ENCODE measurements at regions not wholly inside any gene's neighbourhood (a gene's known extent, or its start where the extent isn't known, plus 50 kb on each side); places are given as distances from the start of the nearest gene placed in this dataset.
"Not testable (repeated sequence)": the region's sequence is repeated elsewhere in the genome, so short reads cannot be mapped to it uniquely, and the experiment has no call there.

DNA sequence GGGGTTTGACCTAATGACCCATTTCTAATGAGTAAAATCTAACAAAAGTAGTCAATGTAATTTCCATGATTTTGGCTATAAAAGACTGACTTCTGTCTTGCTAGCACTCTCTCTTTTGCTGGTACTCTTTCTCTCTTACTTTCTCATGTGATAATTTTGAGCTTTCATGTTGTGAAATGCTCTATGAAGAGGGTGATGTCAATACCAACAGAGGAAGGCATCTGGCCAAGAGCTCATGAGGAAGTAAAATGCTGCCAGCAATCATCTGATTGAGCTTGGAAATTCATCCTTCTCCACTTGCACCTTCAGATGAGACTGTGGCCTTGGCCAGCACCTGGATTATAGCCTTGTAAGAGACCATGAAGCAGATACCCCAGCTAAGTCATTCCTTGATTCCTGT is 347.7 kb downstream of the HS3ST1 start:
- Mint-ChIP-seq H3K4me1 (no peaks in the 10 kb centered on the region), H3K4me3 (no peak overlapping the region), H3K36me3 (no peaks in the 10 kb centered on the region), H3K9me3 (peaks cover 2% of the 10 kb centered on the region), H3K27ac (no peak overlapping the region), H3K27me3 (no peaks in the 10 kb centered on the region)
- DNase-seq = no peak

DNA sequence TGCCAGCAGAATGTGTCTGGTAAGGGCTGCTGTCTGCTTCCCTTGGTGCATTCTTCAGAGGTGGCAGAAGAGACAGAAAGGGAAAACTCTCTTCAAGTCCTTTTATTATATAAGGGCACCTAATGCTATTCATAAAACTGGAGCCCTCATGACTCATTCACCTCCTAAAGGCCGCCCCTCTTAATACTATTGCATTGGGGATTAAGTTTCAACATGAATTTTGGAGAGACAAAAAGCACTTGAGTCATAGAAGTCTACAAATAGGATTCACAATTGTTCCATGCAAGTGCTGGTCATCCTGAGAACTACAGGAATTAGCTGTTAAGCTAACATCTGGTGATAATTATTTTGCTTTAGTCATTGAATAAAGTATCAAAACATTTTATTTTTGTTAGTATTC is 349.5 kb downstream of the HS3ST1 start:
- Mint-ChIP-seq H3K27ac (no peak overlapping the region), H3K9me3 (peaks cover 2% of the 10 kb centered on the region), H3K4me3 (no peak overlapping the region), H3K27me3 (no peaks in the 10 kb centered on the region), H3K4me1 (no peaks in the 10 kb centered on the region), H3K36me3 (no peaks in the 10 kb centered on the region)
- DNase-seq = no peak

DNA sequence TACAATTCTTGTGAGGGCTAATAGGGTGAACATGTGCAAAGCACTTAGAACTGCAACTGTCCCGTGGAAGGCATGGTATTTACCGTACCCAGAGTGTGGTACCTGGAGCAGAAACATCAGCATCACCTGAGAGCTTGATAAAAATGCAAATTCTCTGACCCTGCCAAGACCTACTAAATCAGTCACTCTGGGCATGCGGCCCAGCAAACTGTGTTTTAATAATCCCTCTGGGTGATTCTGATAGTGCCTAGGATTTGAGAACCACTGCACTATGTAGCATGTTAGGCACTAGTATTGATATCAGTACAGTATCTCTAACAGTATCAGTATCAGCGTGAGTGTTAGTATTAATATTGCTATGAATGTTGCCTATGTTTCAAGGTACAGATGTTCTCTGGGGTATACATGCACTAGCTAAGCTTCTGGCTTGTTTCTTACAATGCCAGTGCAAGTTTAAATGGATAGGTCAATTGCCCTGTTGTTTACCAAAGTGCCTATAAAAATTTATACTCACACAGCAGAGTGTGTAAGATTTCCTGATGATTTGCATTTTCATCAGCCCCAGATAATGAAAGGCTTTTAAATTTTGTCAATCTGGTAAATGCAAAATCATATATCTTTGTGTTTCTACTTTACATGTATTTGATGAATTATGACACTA is 354.0 kb downstream of the HS3ST1 start:
- Mint-ChIP-seq H3K9me3 (no peaks in the 10 kb centered on the region), H3K4me1 (no peaks in the 10 kb centered on the region), H3K27ac (no peak overlapping the region), H3K27me3 (peaks cover 8% of the 10 kb centered on the region), H3K4me3 (no peak overlapping the region), H3K36me3 (no peaks in the 10 kb centered on the region)
- no peak for DNase-seq

DNA sequence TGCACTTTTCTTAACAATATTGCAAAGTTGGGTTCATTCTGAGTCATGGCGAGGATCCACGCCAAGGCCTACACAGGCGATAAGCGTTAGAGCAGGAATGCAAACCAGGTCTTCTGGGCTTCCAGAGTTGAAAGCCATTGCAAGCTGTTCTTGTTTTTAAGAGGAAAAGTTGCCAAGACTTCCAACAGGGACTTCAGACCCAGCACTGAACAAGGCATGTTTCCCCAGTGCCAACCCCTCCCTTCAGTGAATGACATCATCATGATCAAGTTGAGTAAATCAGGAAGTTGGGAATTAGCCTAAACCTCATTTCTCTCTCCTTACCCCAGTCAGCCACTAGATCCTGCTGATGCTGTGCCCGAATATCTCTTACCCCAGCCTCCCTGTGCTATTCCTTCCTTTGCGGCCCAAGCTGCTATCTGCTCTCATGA is 355.1 kb downstream of the HS3ST1 start:
- Mint-ChIP-seq H3K4me3 (no peak overlapping the region), H3K36me3 (no peaks in the 10 kb centered on the region), H3K9me3 (no peaks in the 10 kb centered on the region), H3K4me1 (no peaks in the 10 kb centered on the region), H3K27me3 (peaks cover 11% of the 10 kb centered on the region), H3K27ac (no peak overlapping the region)
- no peak for DNase-seq

DNA sequence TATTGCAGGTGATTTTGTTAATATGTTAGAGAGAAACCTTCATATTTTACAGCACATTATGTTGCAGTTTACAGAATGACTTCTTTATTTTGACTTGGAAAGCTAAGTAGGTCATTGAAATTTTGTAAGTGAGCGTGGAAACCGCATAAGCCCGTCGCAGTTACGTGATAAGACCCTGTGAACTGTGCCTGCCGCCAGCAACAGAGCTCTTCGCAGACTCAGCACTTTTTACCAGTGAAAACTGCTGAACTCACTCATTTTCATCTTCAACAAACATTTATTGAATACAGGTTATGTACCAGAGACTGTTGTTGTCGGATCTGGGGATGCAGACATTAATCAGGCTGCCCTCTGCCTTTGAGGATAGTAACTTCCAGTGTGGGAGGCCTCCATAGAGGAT is 355.7 kb downstream of the HS3ST1 start:
- Mint-ChIP-seq H3K9me3 (no peaks in the 10 kb centered on the region), H3K36me3 (no peaks in the 10 kb centered on the region), H3K4me3 (no peak overlapping the region), H3K27ac (no peak overlapping the region), H3K27me3 (peaks cover 12% of the 10 kb centered on the region), H3K4me1 (no peaks in the 10 kb centered on the region)
- no peak for DNase-seq

- no peaks in the 10 kb centered on the region for H3K9me3 Mint-ChIP-seq
- H3K36me3 Mint-ChIP-seq = no peaks in the 10 kb centered on the region
- H3K27me3 Mint-ChIP-seq = peaks cover 12% of the 10 kb centered on the region
- no peak overlapping the region for H3K27ac Mint-ChIP-seq
- H3K4me3 Mint-ChIP-seq = no peak overlapping the region
- DNase-seq = no peak
- H3K4me1 Mint-ChIP-seq = no peaks in the 10 kb centered on the region
These were observed 356.2 kb downstream of the HS3ST1 start for GRCh38 chr4:11072463-11072862.

DNA sequence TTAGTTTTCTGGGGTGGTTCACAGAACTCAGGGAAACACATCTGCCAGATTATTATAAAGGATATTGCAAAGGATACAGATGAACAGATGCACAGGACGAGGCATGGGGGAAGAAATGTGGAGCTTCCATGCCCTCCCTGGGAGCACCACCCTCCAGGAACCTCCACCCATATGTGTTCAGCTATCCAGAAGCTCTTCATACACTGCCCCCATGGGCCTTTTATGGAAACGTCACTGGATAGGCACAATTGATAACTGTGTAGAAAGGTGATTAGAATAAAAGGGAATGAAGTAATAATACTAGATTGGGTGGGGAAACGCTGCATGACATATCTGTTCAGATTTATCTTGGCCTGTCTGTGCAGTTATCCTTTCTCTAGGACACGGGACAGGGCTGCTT is 357.9 kb downstream of the HS3ST1 start:
- no peaks in the 10 kb centered on the region for H3K9me3 Mint-ChIP-seq
- no peak overlapping the region for H3K27ac Mint-ChIP-seq
- no peaks in the 10 kb centered on the region for H3K4me1 Mint-ChIP-seq
- H3K4me3 Mint-ChIP-seq = no peak overlapping the region
- H3K27me3 Mint-ChIP-seq = peaks cover 12% of the 10 kb centered on the region
- no peak for DNase-seq
- no peaks in the 10 kb centered on the region for H3K36me3 Mint-ChIP-seq

GRCh38 chr4:11069581-11070211 is 359.0 kb downstream of the HS3ST1 start:
- H3K9me3 Mint-ChIP-seq = no peaks in the 10 kb centered on the region
- no peaks in the 10 kb centered on the region for H3K36me3 Mint-ChIP-seq
- no peak for DNase-seq
- H3K4me1 Mint-ChIP-seq = no peaks in the 10 kb centered on the region
- no peak overlapping the region for H3K27ac Mint-ChIP-seq
- peaks cover 12% of the 10 kb centered on the region for H3K27me3 Mint-ChIP-seq
- no peak overlapping the region for H3K4me3 Mint-ChIP-seq

GRCh38 chr4:11069083-11069482 is 359.6 kb downstream of the HS3ST1 start:
- H3K4me3 Mint-ChIP-seq = no peak overlapping the region

DNA sequence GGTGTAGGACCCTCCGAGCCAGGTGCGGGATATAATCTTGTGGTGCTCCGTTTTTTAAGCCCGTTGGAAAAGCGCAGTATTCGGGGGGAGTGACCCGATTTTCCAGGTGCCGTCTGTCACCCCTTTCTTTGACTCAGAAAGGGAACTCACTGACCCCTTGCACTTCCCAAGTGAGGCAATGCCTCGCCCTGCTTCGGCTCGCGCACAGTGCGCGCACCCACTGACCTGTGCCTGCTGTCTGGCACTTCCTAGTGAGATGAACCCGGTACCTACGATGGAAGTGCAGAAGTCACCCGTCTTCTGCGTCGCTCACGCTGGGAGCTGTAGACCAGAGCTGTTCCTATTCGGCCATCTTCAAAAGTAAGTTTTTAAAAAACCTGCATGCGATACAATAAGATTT is 362.1 kb downstream of the HS3ST1 start:
- H3K4me3 Mint-ChIP-seq, DNase-seq, H3K4me1 Mint-ChIP-seq, H3K36me3 Mint-ChIP-seq, H3K9me3 Mint-ChIP-seq, H3K27ac Mint-ChIP-seq: not testable (repeated sequence)
- peaks cover 12% of the 10 kb centered on the region for H3K27me3 Mint-ChIP-seq

More at GRCh38 chr4:11069083-11069482, 359.6 kb downstream of the HS3ST1 start:
- DNase-seq = no peak
- Mint-ChIP-seq H3K36me3 (no peaks in the 10 kb centered on the region), H3K27me3 (peaks cover 12% of the 10 kb centered on the region), H3K4me1 (no peaks in the 10 kb centered on the region), H3K27ac (no peak overlapping the region), H3K9me3 (no peaks in the 10 kb centered on the region)

DNA sequence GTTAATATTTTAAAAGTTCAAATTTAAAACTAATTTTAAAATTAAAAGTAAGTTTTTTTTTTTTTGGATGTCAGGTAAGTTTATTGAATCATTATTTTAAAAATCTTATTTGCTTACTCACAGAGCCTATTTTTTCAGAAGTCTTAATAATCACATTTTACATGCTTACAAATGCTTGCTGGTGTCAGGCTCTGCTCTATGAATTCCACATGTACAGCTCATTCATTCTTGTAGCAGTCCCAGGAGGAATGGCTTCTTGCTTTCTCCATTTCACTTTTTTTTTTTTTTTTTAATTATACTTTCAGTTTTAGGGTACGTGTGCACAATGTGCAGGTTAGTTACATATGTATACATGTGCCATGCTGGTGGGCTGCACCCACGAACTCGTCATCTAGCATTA is 368.1 kb downstream of the HS3ST1 start:
- H3K4me3 Mint-ChIP-seq, H3K36me3 Mint-ChIP-seq, H3K27ac Mint-ChIP-seq, H3K9me3 Mint-ChIP-seq, H3K27me3 Mint-ChIP-seq, DNase-seq, H3K4me1 Mint-ChIP-seq: not testable (repeated sequence)

DNA sequence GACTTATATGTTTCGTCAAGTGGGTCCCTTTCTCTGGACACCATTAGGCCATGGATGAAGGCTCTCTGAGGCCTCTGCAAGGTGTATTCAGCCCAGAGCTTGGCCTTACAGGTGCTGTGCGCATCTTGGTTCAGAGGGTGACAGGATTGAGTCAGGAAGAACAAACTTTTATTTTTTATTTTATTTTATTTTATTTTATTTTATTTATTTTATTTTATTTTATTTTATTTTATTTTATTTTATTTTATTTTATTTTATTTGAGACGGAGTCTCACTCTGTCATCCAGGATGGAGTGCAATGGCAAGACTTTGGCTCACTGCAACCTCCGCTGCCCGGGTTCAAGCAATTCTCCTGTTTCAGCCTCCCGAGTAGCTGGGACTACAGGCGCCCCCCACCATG is 370.4 kb upstream of the CLNK start:
- H3K4me1 Mint-ChIP-seq = not testable (repeated sequence)

DNA sequence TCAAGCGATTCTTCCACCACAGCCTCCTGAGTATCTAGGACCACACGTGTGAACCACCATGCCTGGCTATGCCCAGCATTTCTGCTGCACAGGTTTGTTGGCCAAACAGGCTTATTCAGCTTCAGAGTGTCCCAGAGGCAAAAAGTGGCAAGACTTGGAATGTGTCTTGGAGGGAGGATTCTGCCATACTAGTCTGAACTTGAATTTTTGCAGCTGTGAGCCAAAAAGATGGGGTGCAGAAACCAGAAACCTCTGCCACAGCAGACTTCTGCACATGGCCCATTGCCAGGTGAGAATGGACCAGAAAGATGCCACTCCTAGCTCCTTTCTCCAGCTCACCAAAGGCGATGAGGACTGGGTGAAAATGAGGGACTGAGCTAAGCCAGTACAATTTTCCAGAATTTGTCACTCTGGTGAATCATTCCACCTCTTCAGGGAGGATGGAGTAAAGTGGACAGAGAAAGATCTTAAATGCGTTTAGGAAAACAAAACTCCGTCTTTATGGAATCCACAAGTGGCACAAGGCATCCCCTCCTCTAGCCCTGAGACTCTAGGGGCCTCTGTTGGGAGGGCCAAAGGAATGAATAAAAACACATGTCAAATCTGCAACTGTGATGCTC is 369.1 kb upstream of the CLNK start:
- Mint-ChIP-seq H3K4me3 (no peak overlapping the region), H3K36me3 (no peaks in the 10 kb centered on the region), H3K4me1 (no peaks in the 10 kb centered on the region), H3K27ac (no peak overlapping the region), H3K27me3 (no peaks in the 10 kb centered on the region), H3K9me3 (no peaks in the 10 kb centered on the region)
- DNase-seq = no peak

More for the DNA sequence above, 370.4 kb upstream of the CLNK start:
- not testable (repeated sequence) for H3K27me3 Mint-ChIP-seq, H3K27ac Mint-ChIP-seq, H3K9me3 Mint-ChIP-seq, H3K36me3 Mint-ChIP-seq, H3K4me3 Mint-ChIP-seq, DNase-seq

GRCh38 chr4:11051181-11051580 is 366.6 kb upstream of the CLNK start:
- Mint-ChIP-seq H3K4me3 (no peak overlapping the region), H3K9me3 (no peaks in the 10 kb centered on the region), H3K27me3 (no peaks in the 10 kb centered on the region), H3K4me1 (no peaks in the 10 kb centered on the region), H3K27ac (no peak overlapping the region), H3K36me3 (no peaks in the 10 kb centered on the region)
- DNase-seq = no peak

DNA sequence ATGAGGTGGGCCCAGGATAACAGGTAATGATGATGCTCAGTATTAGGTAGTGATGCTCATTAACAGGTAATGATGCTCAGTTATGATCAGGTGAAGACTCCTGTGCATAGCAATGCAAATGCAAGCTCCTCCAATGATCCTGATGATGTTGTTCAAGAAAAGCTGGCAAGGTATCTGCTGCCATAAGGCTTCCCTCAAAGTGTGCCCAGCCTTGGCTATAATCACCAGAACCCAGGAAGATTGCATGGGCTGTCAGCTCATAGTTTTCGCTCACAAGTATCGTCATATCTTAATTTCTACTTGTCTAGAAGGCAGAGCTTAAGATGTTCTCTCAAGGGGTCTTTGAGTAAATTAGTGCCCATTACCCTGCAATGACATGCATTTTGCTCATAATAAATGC is 366.2 kb upstream of the CLNK start:
- Mint-ChIP-seq H3K4me3 (no peak overlapping the region), H3K27ac (no peak overlapping the region), H3K36me3 (no peaks in the 10 kb centered on the region), H3K4me1 (no peaks in the 10 kb centered on the region), H3K9me3 (no peaks in the 10 kb centered on the region), H3K27me3 (no peaks in the 10 kb centered on the region)
- DNase-seq = no peak

GRCh38 chr4:11049001-11049400 is 364.4 kb upstream of the CLNK start:
- Mint-ChIP-seq H3K36me3 (no peaks in the 10 kb centered on the region), H3K4me1 (no peaks in the 10 kb centered on the region), H3K27me3 (no peaks in the 10 kb centered on the region), H3K9me3 (peaks cover 3% of the 10 kb centered on the region), H3K27ac (no peak overlapping the region), H3K4me3 (no peak overlapping the region)
- no peak for DNase-seq
